ENCODE measurements at regions not wholly inside any gene's neighbourhood (a gene's known extent, or its start where the extent isn't known, plus 50 kb on each side); places are given as distances from the start of the nearest gene placed in this dataset.

GRCh38 chr21:29396951-29397455, 98.3 kb downstream of the BACH1 start:
- Mint-ChIP-seq H3K36me3 (peaks cover 32% of the 10 kb centered on the region), H3K4me1 (peaks cover 1% of the 10 kb centered on the region), H3K27ac (no peak overlapping the region), H3K27me3 (no peaks in the 10 kb centered on the region), H3K4me3 (no peak overlapping the region), H3K9me3 (peaks cover 17% of the 10 kb centered on the region)
- no peak for ATAC-seq (ENCODE audit: low read depth)
- DNase-seq (ENCODE audit: low spot score in 2 of 2), result no peak

GRCh38 chr21:29403301-29403700, 104.6 kb downstream of the BACH1 start:
- H3K9me3 Mint-ChIP-seq, result peaks cover 17% of the 10 kb centered on the region
- H3K4me3 Mint-ChIP-seq, result no peak overlapping the region

DNA sequence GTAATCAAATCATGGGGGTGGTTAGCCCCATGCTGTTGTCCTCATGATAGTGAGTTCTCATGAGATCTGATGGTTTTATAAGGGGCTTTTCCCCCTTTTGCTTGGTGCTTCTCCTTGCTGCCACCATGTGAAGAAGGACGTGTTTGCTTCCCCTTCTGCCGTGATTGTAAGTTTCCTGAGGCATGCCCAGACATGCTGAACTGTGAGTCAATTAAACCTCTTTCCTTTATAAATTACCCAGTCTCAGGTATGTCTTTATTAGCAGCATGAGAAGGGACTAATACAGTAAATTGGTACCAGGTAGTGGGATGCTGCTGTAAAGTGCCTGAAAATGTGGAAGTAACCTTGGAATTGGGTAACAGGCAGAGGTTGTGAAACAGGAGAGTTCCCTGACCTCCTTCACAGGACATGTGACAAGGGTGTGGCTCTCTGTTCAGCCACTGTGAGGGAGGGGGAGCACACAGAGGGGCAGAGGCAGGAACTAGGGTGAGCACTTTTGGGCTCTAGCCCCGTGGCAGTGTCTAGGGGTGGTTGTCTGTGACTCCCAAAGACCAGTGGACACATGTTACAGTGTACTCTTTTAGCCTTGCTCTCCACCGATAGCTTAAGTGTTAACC, 105.3 kb downstream of the BACH1 start:
- H3K36me3 Mint-ChIP-seq, result peaks cover 18% of the 10 kb centered on the region
- H3K4me1 Mint-ChIP-seq, result peaks cover 3% of the 10 kb centered on the region
- H3K27me3 Mint-ChIP-seq, result no peaks in the 10 kb centered on the region
- H3K9me3 Mint-ChIP-seq, result peaks cover 12% of the 10 kb centered on the region
- H3K4me3 Mint-ChIP-seq, result no peak overlapping the region
- no peak overlapping the region for H3K27ac Mint-ChIP-seq
- DNase-seq (ENCODE audit: low spot score in 2 of 2) (no peak), ATAC-seq (ENCODE audit: low read depth) (no peak)

More at GRCh38 chr21:29403301-29403700, 104.6 kb downstream of the BACH1 start:
- Mint-ChIP-seq H3K36me3 (peaks cover 24% of the 10 kb centered on the region), H3K27ac (no peak overlapping the region), H3K27me3 (no peaks in the 10 kb centered on the region), H3K4me1 (peaks cover 3% of the 10 kb centered on the region)
- DNase-seq (ENCODE audit: low spot score in 2 of 2), result no peak
- no peak for ATAC-seq (ENCODE audit: low read depth)

GRCh38 chr21:29405503-29406122, 106.9 kb downstream of the BACH1 start:
- ATAC-seq (ENCODE audit: low read depth) (no peak), DNase-seq (ENCODE audit: low spot score in 2 of 2) (no peak)
- H3K4me3 Mint-ChIP-seq, result no peak overlapping the region
- no peak overlapping the region for H3K27ac Mint-ChIP-seq
- H3K9me3 Mint-ChIP-seq, result peaks cover 1% of the 10 kb centered on the region
- peaks cover 3% of the 10 kb centered on the region for H3K4me1 Mint-ChIP-seq
- no peaks in the 10 kb centered on the region for H3K27me3 Mint-ChIP-seq
- peaks cover 6% of the 10 kb centered on the region for H3K36me3 Mint-ChIP-seq

- H3K27me3 Mint-ChIP-seq, result no peaks in the 10 kb centered on the region
- ATAC-seq (ENCODE audit: low read depth), result no peak
- H3K4me1 Mint-ChIP-seq, result peaks cover 3% of the 10 kb centered on the region
- no peak overlapping the region for H3K4me3 Mint-ChIP-seq
- no peak for DNase-seq (ENCODE audit: low spot score in 2 of 2)
- peaks cover 5% of the 10 kb centered on the region for H3K36me3 Mint-ChIP-seq
- no peaks in the 10 kb centered on the region for H3K9me3 Mint-ChIP-seq
- H3K27ac Mint-ChIP-seq, result no peak overlapping the region
Measured at GRCh38 chr21:29406385-29406784, 107.7 kb downstream of the BACH1 start.

DNA sequence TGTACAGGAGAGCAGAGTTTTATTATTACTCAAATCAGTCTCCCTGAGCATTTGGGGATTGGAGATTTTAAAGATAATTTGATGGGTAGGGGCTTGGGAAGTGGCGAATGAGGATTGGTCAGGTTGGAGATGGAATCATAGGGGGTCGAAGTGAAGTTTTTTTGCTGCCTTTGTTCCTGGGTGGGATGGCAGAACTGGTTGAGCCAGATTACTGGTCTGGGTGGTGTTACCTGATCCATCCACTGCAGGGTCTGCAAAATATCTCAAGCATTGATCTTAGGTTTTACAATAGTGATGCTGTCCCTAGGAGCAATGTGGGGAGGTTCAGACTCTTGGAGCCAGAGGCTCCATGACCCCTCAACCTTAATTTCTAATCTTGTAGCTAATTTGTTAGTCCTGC, 108.8 kb downstream of the BACH1 start:
- H3K27ac Mint-ChIP-seq, result no peak overlapping the region
- H3K4me1 Mint-ChIP-seq, result peaks cover 3% of the 10 kb centered on the region
- no peak overlapping the region for H3K4me3 Mint-ChIP-seq
- no peaks in the 10 kb centered on the region for H3K9me3 Mint-ChIP-seq
- ATAC-seq (ENCODE audit: low read depth) (no peak), DNase-seq (ENCODE audit: low spot score in 2 of 2) (no peak)
- H3K27me3 Mint-ChIP-seq, result no peaks in the 10 kb centered on the region
- peaks cover 10% of the 10 kb centered on the region for H3K36me3 Mint-ChIP-seq

DNA sequence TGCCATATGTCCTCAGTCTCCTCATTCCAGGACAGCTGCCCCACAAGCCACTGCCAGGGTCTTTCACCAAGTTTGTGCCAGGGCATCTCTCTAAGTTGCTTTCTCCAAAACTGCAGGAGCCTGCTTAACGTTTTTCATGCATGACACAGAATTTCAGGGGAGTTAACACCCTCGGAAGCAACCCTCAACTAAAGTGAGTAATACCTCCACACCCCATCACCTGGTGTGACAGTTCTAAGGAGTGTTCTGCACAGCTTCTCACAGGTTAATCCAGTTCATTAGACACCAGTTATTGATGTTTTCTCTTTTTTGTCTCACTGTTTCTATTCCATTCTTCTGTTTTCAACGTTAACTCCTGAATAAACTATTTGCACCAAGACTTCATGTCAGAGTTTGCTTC, 115.0 kb downstream of the BACH1 start:
- peaks cover 20% of the 10 kb centered on the region for H3K36me3 Mint-ChIP-seq
- DNase-seq (ENCODE audit: low spot score in 2 of 2) (no peak), ATAC-seq (ENCODE audit: low read depth) (no peak)
- peaks cover 2% of the 10 kb centered on the region for H3K4me1 Mint-ChIP-seq
- no peak overlapping the region for H3K27ac Mint-ChIP-seq
- no peak overlapping the region for H3K4me3 Mint-ChIP-seq
- H3K27me3 Mint-ChIP-seq, result no peaks in the 10 kb centered on the region
- no peaks in the 10 kb centered on the region for H3K9me3 Mint-ChIP-seq

GRCh38 chr21:29416268-29416667, 117.5 kb downstream of the BACH1 start:
- DNase-seq (ENCODE audit: low spot score in 2 of 2), result no peak
- Mint-ChIP-seq H3K27ac (no peak overlapping the region), H3K4me1 (peaks cover 10% of the 10 kb centered on the region), H3K4me3 (no peak overlapping the region), H3K36me3 (peaks cover 20% of the 10 kb centered on the region), H3K9me3 (no peaks in the 10 kb centered on the region), H3K27me3 (no peaks in the 10 kb centered on the region)
- no peak for ATAC-seq (ENCODE audit: low read depth)

DNA sequence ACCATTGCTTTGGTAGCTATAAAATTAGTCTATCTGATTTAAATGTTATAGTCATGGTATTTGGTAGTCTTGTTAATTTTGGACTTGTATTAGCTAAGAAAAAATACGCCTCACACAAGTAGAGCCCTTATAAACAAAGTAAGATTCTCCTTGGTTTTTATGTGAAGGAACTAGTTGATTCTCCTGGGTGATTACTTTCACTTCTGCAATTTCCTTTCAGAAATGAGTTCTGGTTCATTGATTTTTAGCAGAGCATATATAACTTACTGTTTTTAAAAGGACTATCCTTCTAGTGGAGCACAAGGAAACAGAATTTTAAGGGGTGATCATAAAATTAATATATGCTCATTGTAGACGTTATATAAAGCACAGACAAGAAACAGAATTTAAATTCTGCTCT, 120.1 kb downstream of the BACH1 start:
- Mint-ChIP-seq H3K4me3 (no peak overlapping the region), H3K27ac (no peak overlapping the region), H3K9me3 (no peaks in the 10 kb centered on the region), H3K36me3 (peaks cover 12% of the 10 kb centered on the region), H3K27me3 (no peaks in the 10 kb centered on the region), H3K4me1 (peaks cover 12% of the 10 kb centered on the region)
- ATAC-seq (ENCODE audit: low read depth) (peak; percentile 94), DNase-seq (ENCODE audit: low spot score in 2 of 2) (peak in 1 of 2 donors; percentile 23)

GRCh38 chr21:29419422-29419821, 120.7 kb downstream of the BACH1 start:
- ATAC-seq (ENCODE audit: low read depth) (no peak), DNase-seq (ENCODE audit: low spot score in 2 of 2) (no peak)
- peaks cover 12% of the 10 kb centered on the region for H3K4me1 Mint-ChIP-seq
- H3K36me3 Mint-ChIP-seq, result peaks cover 7% of the 10 kb centered on the region
- H3K27ac Mint-ChIP-seq, result no peak overlapping the region
- no peaks in the 10 kb centered on the region for H3K27me3 Mint-ChIP-seq
- no peaks in the 10 kb centered on the region for H3K9me3 Mint-ChIP-seq
- no peak overlapping the region for H3K4me3 Mint-ChIP-seq

GRCh38 chr21:29423099-29423870, 124.6 kb downstream of the BACH1 start:
- Mint-ChIP-seq H3K27ac (no peak overlapping the region), H3K27me3 (no peaks in the 10 kb centered on the region), H3K4me1 (peaks cover 16% of the 10 kb centered on the region)

DNA sequence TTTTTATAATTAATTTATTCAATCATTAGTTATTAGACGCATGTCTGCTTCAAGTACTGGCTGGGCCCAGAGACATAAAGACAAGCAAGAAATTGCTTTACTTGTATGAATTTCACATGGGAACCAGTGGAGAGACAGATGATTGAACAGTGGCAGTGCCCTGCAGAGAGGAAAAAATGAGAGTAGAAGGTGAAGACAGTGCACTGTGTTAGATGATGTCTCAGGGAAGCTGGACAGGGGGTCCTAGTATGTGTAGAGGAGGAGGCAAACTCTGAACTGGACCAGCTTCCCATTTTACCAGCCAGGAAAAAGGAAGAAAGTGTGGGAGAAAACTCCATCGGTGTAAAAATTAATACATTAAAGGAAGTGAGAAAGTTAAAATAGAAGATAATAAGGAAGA, 126.0 kb downstream of the BACH1 start:
- Mint-ChIP-seq H3K9me3 (no peaks in the 10 kb centered on the region), H3K4me1 (peaks cover 8% of the 10 kb centered on the region), H3K4me3 (no peak overlapping the region), H3K27ac (no peak overlapping the region), H3K36me3 (peaks cover 3% of the 10 kb centered on the region), H3K27me3 (no peaks in the 10 kb centered on the region)
- DNase-seq (ENCODE audit: low spot score in 2 of 2) (no peak), ATAC-seq (ENCODE audit: low read depth) (no peak)

More at GRCh38 chr21:29423099-29423870, 124.6 kb downstream of the BACH1 start:
- peaks cover 3% of the 10 kb centered on the region for H3K36me3 Mint-ChIP-seq
- H3K4me3 Mint-ChIP-seq, result no peak overlapping the region
- H3K9me3 Mint-ChIP-seq, result no peaks in the 10 kb centered on the region
- no peak for DNase-seq (ENCODE audit: low spot score in 2 of 2)
- ATAC-seq (ENCODE audit: low read depth), result no peak

GRCh38 chr21:29429218-29429617, 130.5 kb downstream of the BACH1 start:
- Mint-ChIP-seq H3K9me3 (no peaks in the 10 kb centered on the region), H3K36me3 (peaks cover 3% of the 10 kb centered on the region), H3K27ac (no peak overlapping the region), H3K4me1 (peaks cover 10% of the 10 kb centered on the region), H3K27me3 (no peaks in the 10 kb centered on the region), H3K4me3 (no peak overlapping the region)
- DNase-seq (ENCODE audit: low spot score in 2 of 2), result no peak
- no peak for ATAC-seq (ENCODE audit: low read depth)

GRCh38 chr21:29430030-29430429, 131.3 kb downstream of the BACH1 start:
- H3K27me3 Mint-ChIP-seq, result no peaks in the 10 kb centered on the region
- H3K4me3 Mint-ChIP-seq, result no peak overlapping the region
- ATAC-seq (ENCODE audit: low read depth), result no peak
- peaks cover 12% of the 10 kb centered on the region for H3K4me1 Mint-ChIP-seq
- no peaks in the 10 kb centered on the region for H3K9me3 Mint-ChIP-seq
- DNase-seq (ENCODE audit: low spot score in 2 of 2), result no peak
- no peak overlapping the region for H3K27ac Mint-ChIP-seq
- peaks cover 3% of the 10 kb centered on the region for H3K36me3 Mint-ChIP-seq

Data from memory B cell (primary cell).